K562 (cell line): ENCODE measurements at regions not wholly inside any gene's neighbourhood (a gene's known extent, or its start where the extent isn't known, plus 50 kb on each side); places are given as distances from the start of the nearest gene placed in this dataset.
A peak's percentile ranks its signal among the peaks of the same experiment; 100 is the strongest.

Experiments used
- ATAC-seq: fragments of 200-7000 bp; cut with Tn5 transposase; 3 replicates; pipeline ENCODE4 v1.9.1; 2020; ENCODE audit warnings: moderate library complexity
- BruUV-seq: library from RNA; stranded (reverse); fragments of 400-500 nt; replicated peaks from 2 replicates; lab custom pipeline; 2021; lab: Mats Ljungman, UMichigan
- CTCF ChIA-PET: fragments of 300-600 bp; formaldehyde crosslinking; extraction: SDS; loops from one replicate; lab custom pipeline; 2021; ENCODE audit warnings: low intra/inter-chr PET ratio; lab: Yijun Ruan, JAX
- POLR2A ChIA-PET: fragments of 300-600, 350-650 bp; sonication (Branson Sonifier 250); formaldehyde crosslinking; extraction: SDS; loops from one replicate; lab custom pipeline; 2021; ENCODE audit warnings: antibody characterized with exemption, inconsistent platforms; lab: Yijun Ruan, JAX
- DNase-seq, 4 experiments: peaks; one replicate each; pipeline versions ENCODE4 v3.0.0 to v3.0.0-alpha.2; 2011 to 2018; ENCODE audit warnings: low spot score in 3 of 4, mixed read lengths in 3 of 4; ENCODE audit errors: extremely low read depth in 1 of 4
- FAIRE-seq: peaks from 2 replicates; lab custom pipeline; 2011; peaks lifted over from hg19 to GRCh38; lab: Jason Lieb, UNC
- H2AFZ ChIP-seq: 2 replicates; pipeline ENCODE4 v1.6.0; 2011; ENCODE audit warnings: low read depth, low read length, control low read depth, inconsistent platforms
- H3K27ac ChIP-seq: fragments of 200-600 bp; 3 replicates; pipeline ENCODE4 v1.8.0; 2011; ENCODE audit warnings: low read depth, mild to moderate bottlenecking, control low read depth, inconsistent platforms, low read length, moderate library complexity, mixed read lengths; ENCODE audit errors: extremely low read depth
- H3K27me3 ChIP-seq, 2 experiments: fragments of 300-600 bp in 1 of 2; 2 replicates in 1 of 2; 3 replicates in 1 of 2; pipeline versions ENCODE4 v1.6.0 to v1.8.0; 2011; ENCODE audit warnings: inconsistent platforms in 2 of 2, low read length in 2 of 2, mild to moderate bottlenecking in 1 of 2, mixed read lengths in 1 of 2, moderate library complexity in 1 of 2; ENCODE audit not compliant: control insufficient read depth in 2 of 2, insufficient read depth in 2 of 2
- H3K36me3 ChIP-seq: fragments of 300-600 bp; 3 replicates; pipeline ENCODE4 v1.8.0; 2011; ENCODE audit warnings: mild to moderate bottlenecking, low read length, inconsistent platforms; ENCODE audit not compliant: control insufficient read depth, insufficient read depth
- H3K4me1 ChIP-seq, 2 experiments: fragments of 200-600 bp in 1 of 2; replicated peaks in 1 of 2; 2 replicates in 1 of 2; 3 replicates in 1 of 2; pipeline versions ENCODE4 v1.5.1 to v1.8.0; 2011; ENCODE audit warnings: inconsistent platforms in 2 of 2, low read length in 2 of 2, mild to moderate bottlenecking in 1 of 2, mixed read lengths in 1 of 2, moderate library complexity in 1 of 2; ENCODE audit not compliant: control insufficient read depth in 2 of 2, insufficient read depth in 2 of 2
- H3K4me2 ChIP-seq: 2 replicates; pipeline ENCODE4 v1.6.1; 2011; ENCODE audit warnings: low read length, control low read depth, inconsistent platforms, mixed read lengths; ENCODE audit not compliant: insufficient read depth
- H3K4me3 ChIP-seq: fragments of 200-600 bp; sonication (generic), shearing (Covaris generic); 2 replicates; pipeline ENCODE4 v1.5.1; 2016; ENCODE audit warnings: control low read depth, inconsistent platforms
- H3K79me2 ChIP-seq: fragments of 200-600 bp; 3 replicates; pipeline ENCODE4 v1.8.0; 2011; ENCODE audit warnings: low read length, inconsistent platforms; ENCODE audit not compliant: control insufficient read depth, insufficient read depth
- H3K9ac ChIP-seq, 2 experiments: 2 replicates each; pipeline versions ENCODE4 v1.6.0 to v1.6.1; 2011; ENCODE audit warnings: low read depth in 2 of 2, low read length in 2 of 2, control low read depth in 1 of 2, inconsistent platforms in 1 of 2, mild to moderate bottlenecking in 1 of 2, mixed read lengths in 1 of 2; ENCODE audit not compliant: insufficient read depth in 1 of 2
- H3K9me1 ChIP-seq: one replicate; pipeline ENCODE4 v1.6.0; 2011; ENCODE audit warnings: inconsistent platforms, mild to moderate bottlenecking, low read length, moderate library complexity; ENCODE audit not compliant: control insufficient read depth, insufficient read depth
- H3K9me3 ChIP-seq: replicated peaks from 2 replicates; pipeline ENCODE4 v1.5.1; 2011; ENCODE audit warnings: low read depth, low read length, inconsistent platforms; ENCODE audit not compliant: control insufficient read depth, insufficient read depth
- H4K20me1 ChIP-seq: replicated peaks from 2 replicates; pipeline ENCODE4 v1.6.1; 2011; ENCODE audit warnings: low read length, inconsistent platforms, mixed read lengths; ENCODE audit not compliant: control insufficient read depth, insufficient read depth
- ARHGAP35 ChIP-seq: fragments of 450-650 bp; IDR thresholded peaks from 2 replicates; pipeline ENCODE4 v1.6.1; 2018; ENCODE audit not compliant: partially characterized antibody
- C11orf30 ChIP-seq: fragments of 450-650 bp; IDR thresholded peaks from 2 replicates; pipeline ENCODE4 v1.6.1; 2016; ENCODE audit warnings: low read depth, mild to moderate bottlenecking
- FOXK2 ChIP-seq, 2 experiments: fragments of 450-650 bp; IDR thresholded peaks in 1 of 2; conservative IDR thresholded peaks in 1 of 2; 2 replicates each; pipeline ENCODE4 v1.6.1; 2016; ENCODE audit warnings: low read depth in 2 of 2, mild to moderate bottlenecking in 1 of 2
- FOXP1 ChIP-seq: sonication (generic); formaldehyde crosslinking; IDR thresholded peaks from 2 replicates; pipeline ENCODE4 v1.8.0; 2022; ENCODE audit warnings: mild to moderate bottlenecking, missing genetic modification reagents
- GATA2 ChIP-seq: sonication (generic); formaldehyde crosslinking; IDR thresholded peaks from 2 replicates; pipeline ENCODE4 v1.4.0; 2020; ENCODE audit warnings: mild to moderate bottlenecking, missing genetic modification reagents
- HIVEP1 ChIP-seq: fragments of 250-450 bp; sonication (Bioruptor Pico); IDR thresholded peaks from 2 replicates; pipeline ENCODE4 v1.4.0; 2020; ENCODE audit warnings: mild to moderate bottlenecking
- KHSRP ChIP-seq: fragments of 450-650 bp; IDR thresholded peaks from 2 replicates; pipeline ENCODE4 v1.6.1; 2017
- POLR3G ChIP-seq: IDR thresholded peaks from 2 replicates; pipeline ENCODE4 v1.6.1; 2011; ENCODE audit not compliant: insufficient read length, insufficient replicate concordance; ENCODE audit errors: extremely low read depth
- TARDBP ChIP-seq: fragments of 450-650 bp; IDR thresholded peaks from 2 replicates; pipeline ENCODE4 v1.6.1; 2016
- TRIM28 ChIP-seq: fragments of 450-650 bp; IDR thresholded peaks from 2 replicates; pipeline ENCODE4 v1.6.1; 2017
- ZNF253 ChIP-seq: fragments of 250-450 bp; sonication (Bioruptor Pico); conservative IDR thresholded peaks from 2 replicates; pipeline ENCODE4 v1.6.1; 2021; ENCODE audit warnings: mild to moderate bottlenecking
- WGBS: fragments of 100-300 bp; shearing (Covaris generic); methylation state at CpG from one replicate; pipeline ENCODE4 v1.1.6; 2016; ENCODE audit warnings: low coverage, mixed read lengths; ENCODE audit not compliant: insufficient coverage; ENCODE audit errors: missing lambda C conversion rate; 5-methylcytosine and 5-hydroxymethylcytosine counted together
- in situ Hi-C: fragments of 300-500 bp; cut with MboI; formaldehyde crosslinking; loops from 4 replicates; pipeline ENCODE4 v1.15.0; 2018; ENCODE audit warnings: inconsistent platforms, mixed read lengths
- intact Hi-C: fragments of 100-400 bp; cut with micrococcal nuclease; formaldehyde crosslinking; loops from 2 replicates; pipeline ENCODE4 v1.14.2; 2022
- TF ChIP-seq, protein P1 (sequence below), 3 experiments: IDR thresholded peaks in 2 of 3; conservative IDR thresholded peaks in 1 of 3; 2 replicates each; pipeline ENCODE4 v1.5.1; 2011 to 2012; ENCODE audit warnings: low read length in 3 of 3, mild to moderate bottlenecking in 3 of 3, control low read depth in 2 of 3, improper control_type of control experiment in 1 of 3, inconsistent platforms in 1 of 3, low read depth in 1 of 3, mixed read lengths in 1 of 3, moderate library complexity in 1 of 3; ENCODE audit not compliant: insufficient read depth in 2 of 3

- BruUV-seq = no TSS peak
- Histone ChIP-seq H3K27me3 (no peaks in the 10 kb centered on the region; a peak in 1 of 5 replicates), H3K4me1 (peaks cover 17 to 28% of the 10 kb centered on the region in 2 experiments; a peak in 4 of 5 replicates), H3K27ac (no peak overlapping the region), H3K9me1 (no peaks in the 10 kb centered on the region), H3K9me3 (peaks cover 9% of the 10 kb centered on the region), H3K36me3 (no peaks in the 10 kb centered on the region), H3K4me2 (no peak overlapping the region), H2AFZ (no peak overlapping the region), H3K4me3 (no peak overlapping the region), H3K9ac (no peak overlapping the region), H3K79me2 (no peaks in the 10 kb centered on the region), H4K20me1 (no peaks in the 10 kb centered on the region)
- no peak for FAIRE-seq
- ChIA-PET CTCF (no interaction called here), POLR2A (no interaction called here)
- in situ Hi-C loops = no loop called here
- TF ChIP-seq ZNF253 (CRISPR knock-in tag) (no peak), GATA2 (CRISPR knock-in tag) (no peak), POLR3G (no peak)
- intact Hi-C loops = no loop called here
- WGBS = 58% methylated on average over 2 of the region's 2 CpGs
- no peak for ATAC-seq
- no peak for DNase-seq
Observed at GRCh38 chr22:49702068-49702397, 125.6 kb downstream of the BRD1 start.

- Histone ChIP-seq H3K79me2 (no peaks in the 10 kb centered on the region), H3K9me1 (no peaks in the 10 kb centered on the region), H3K9ac (no peak overlapping the region), H3K4me3 (no peak overlapping the region), H3K9me3 (peaks cover 9% of the 10 kb centered on the region), H3K4me1 (peaks cover 17 to 28% of the 10 kb centered on the region in 2 experiments; a peak in 4 of 5 replicates), H3K27ac (no peak overlapping the region), H3K27me3 (no peaks in the 10 kb centered on the region; a peak in 1 of 5 replicates), H4K20me1 (no peaks in the 10 kb centered on the region), H2AFZ (no peak overlapping the region), H3K36me3 (no peaks in the 10 kb centered on the region), H3K4me2 (no peak overlapping the region)
- FAIRE-seq = peak; percentile 42
- intact Hi-C loops (no loop called here), in situ Hi-C loops (no loop called here)
- peak in 3 of 4 experiments; percentile 16 to 36 (median 24) for DNase-seq
- BruUV-seq = no TSS peak
- ATAC-seq = no peak
- WGBS = 23% methylated on average over 6 of the region's 6 CpGs
- POLR2A ChIA-PET = interaction anchor here (0.6 kb wide), 1 partner anchor 49 kb away, joined by 3 read pairs; no protein-coding TSS in a partner anchor
- CTCF ChIA-PET = no interaction called here
- TF ChIP-seq TRIM28 (0 out of 2 replicates have a peak, but pooled peaks have one; percentile 53), HIVEP1 (CRISPR knock-in tag) (no peak), KHSRP (no peak), C11orf30 (peak; percentile 43; the same call in 1 of the 2 replicates), ARHGAP35 (no peak), TARDBP (no peak), FOXP1 (no peak), FOXK2 (conservative IDR thresholded peaks at IDR 0.05 in 1 of 2, IDR thresholded peaks at IDR 0.05 in 1 of 2; ENCODE audit: low read depth in 2 of 2) (no peak)
- TF ChIP-seq, protein P1, sequence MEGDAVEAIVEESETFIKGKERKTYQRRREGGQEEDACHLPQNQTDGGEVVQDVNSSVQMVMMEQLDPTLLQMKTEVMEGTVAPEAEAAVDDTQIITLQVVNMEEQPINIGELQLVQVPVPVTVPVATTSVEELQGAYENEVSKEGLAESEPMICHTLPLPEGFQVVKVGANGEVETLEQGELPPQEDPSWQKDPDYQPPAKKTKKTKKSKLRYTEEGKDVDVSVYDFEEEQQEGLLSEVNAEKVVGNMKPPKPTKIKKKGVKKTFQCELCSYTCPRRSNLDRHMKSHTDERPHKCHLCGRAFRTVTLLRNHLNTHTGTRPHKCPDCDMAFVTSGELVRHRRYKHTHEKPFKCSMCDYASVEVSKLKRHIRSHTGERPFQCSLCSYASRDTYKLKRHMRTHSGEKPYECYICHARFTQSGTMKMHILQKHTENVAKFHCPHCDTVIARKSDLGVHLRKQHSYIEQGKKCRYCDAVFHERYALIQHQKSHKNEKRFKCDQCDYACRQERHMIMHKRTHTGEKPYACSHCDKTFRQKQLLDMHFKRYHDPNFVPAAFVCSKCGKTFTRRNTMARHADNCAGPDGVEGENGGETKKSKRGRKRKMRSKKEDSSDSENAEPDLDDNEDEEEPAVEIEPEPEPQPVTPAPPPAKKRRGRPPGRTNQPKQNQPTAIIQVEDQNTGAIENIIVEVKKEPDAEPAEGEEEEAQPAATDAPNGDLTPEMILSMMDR (IDR thresholded peaks at IDR 0.05 in 2 of 3, conservative IDR thresholded peaks at IDR 0.05 in 1 of 3; ENCODE audit: insufficient read depth in 2 of 3, low read depth in 1 of 3, low read length in 3 of 3) = peak in 2 of 3 experiments; percentile 47 to 66; a peak in 4 of 6 replicates
Observed at GRCh38 chr22:49701380-49702067, 126.1 kb downstream of the BRD1 start.
